IMR-90 (cell line): ENCODE measurements at regions not wholly inside any gene's neighbourhood (a gene's known extent, or its start where the extent isn't known, plus 50 kb on each side); places are given as distances from the start of the nearest gene placed in this dataset.

ENCODE experiments used
- ATAC-seq: fragments of 200-7000 bp; cut with Tn5 transposase; 2 replicates; pipeline ENCODE4 v1.9.1; 2020; ENCODE audit warnings: low read depth, mild to moderate bottlenecking, moderate library complexity
- BruUV-seq: library from RNA; stranded (reverse); fragments of 400-500 nt; replicated peaks from 2 replicates; lab custom pipeline; 2021; lab: Mats Ljungman, UMichigan
- CTCF ChIA-PET: fragments of 300-600 bp; formaldehyde crosslinking; extraction: SDS; loops from one replicate; lab custom pipeline; 2021; ENCODE audit warnings: antibody characterized with exemption; lab: Yijun Ruan, JAX
- POLR2A ChIA-PET: fragments of 300-600 bp; sonication (Branson Sonifier 250); formaldehyde crosslinking; loops from one replicate; lab custom pipeline; 2022; ENCODE audit warnings: antibody characterized with exemption; ENCODE audit not compliant: unreplicated experiment; lab: Charles Lee
- DNase-seq: peaks from one replicate; pipeline ENCODE4 v3.0.0; 2013
- H2AFZ ChIP-seq: replicated peaks from 2 replicates; pipeline ENCODE3; 2013; ENCODE audit warnings: low read length, mild to moderate bottlenecking; ENCODE audit not compliant: poor library complexity
- H2AK5ac ChIP-seq: 2 replicates; pipeline ENCODE4 v1.6.1; 2013; ENCODE audit warnings: low read depth, low read length, inconsistent platforms
- H2AK9ac ChIP-seq: replicated peaks from 2 replicates; pipeline ENCODE3; 2013; ENCODE audit warnings: mild to moderate bottlenecking, low read depth, low read length, moderate library complexity; ENCODE audit not compliant: poor library complexity
- H2BK120ac ChIP-seq: 2 replicates; pipeline ENCODE4 v1.6.1; 2013; ENCODE audit warnings: low read depth, low read length, inconsistent platforms
- H2BK15ac ChIP-seq: 3 replicates; pipeline ENCODE4 v1.6.1; 2013; ENCODE audit warnings: low read depth, low read length, inconsistent platforms
- H2BK20ac ChIP-seq: 2 replicates; pipeline ENCODE4 v1.6.1; 2013; ENCODE audit warnings: low read depth, mild to moderate bottlenecking, inconsistent platforms, low read length, moderate library complexity
- H2BK5ac ChIP-seq: 2 replicates; pipeline ENCODE4 v1.6.1; 2013; ENCODE audit warnings: mild to moderate bottlenecking, low read depth, low read length, inconsistent platforms; ENCODE audit not compliant: poor library complexity, severe bottlenecking
- H3K14ac ChIP-seq: replicated peaks from 2 replicates; pipeline ENCODE4 v1.6.1; 2013; ENCODE audit warnings: low read depth, low read length, inconsistent platforms
- H3K18ac ChIP-seq: 2 replicates; pipeline ENCODE4 v1.6.1; 2013; ENCODE audit warnings: low read depth, low read length, control low read depth
- H3K23ac ChIP-seq: 2 replicates; pipeline ENCODE4 v1.6.1; 2013; ENCODE audit warnings: low read depth, low read length, inconsistent platforms
- H3K27ac ChIP-seq: 2 replicates; pipeline ENCODE4 v1.5.1; 2013; ENCODE audit warnings: mild to moderate bottlenecking, control low read depth, low read length; ENCODE audit not compliant: insufficient read depth
- H3K27me3 ChIP-seq: 2 replicates; pipeline ENCODE4 v1.6.1; 2013; ENCODE audit warnings: low read length; ENCODE audit not compliant: control insufficient read depth, insufficient read depth
- H3K36me3 ChIP-seq: 2 replicates; pipeline ENCODE4 v1.6.1; 2013; ENCODE audit warnings: low read length, mixed read lengths; ENCODE audit not compliant: control insufficient read depth, insufficient read depth
- H3K4ac ChIP-seq: 2 replicates; pipeline ENCODE4 v1.6.1; 2013; ENCODE audit warnings: low read depth, low read length, inconsistent platforms
- H3K4me1 ChIP-seq: 2 replicates; pipeline ENCODE4 v1.6.1; 2013; ENCODE audit warnings: low read length, mixed read lengths; ENCODE audit not compliant: control insufficient read depth, insufficient read depth
- H3K4me2 ChIP-seq: 2 replicates; pipeline ENCODE4 v1.6.1; 2013; ENCODE audit warnings: low read depth, mild to moderate bottlenecking, control low read depth, low read length, moderate library complexity
- H3K4me3 ChIP-seq: 2 replicates; pipeline ENCODE4 v1.5.1; 2013; ENCODE audit warnings: low read depth, mild to moderate bottlenecking, control low read depth, low read length, moderate library complexity; ENCODE audit not compliant: insufficient read depth
- H3K56ac ChIP-seq: 2 replicates; pipeline ENCODE4 v1.6.1; 2013; ENCODE audit warnings: low read length, inconsistent platforms; ENCODE audit not compliant: insufficient read depth; ENCODE audit errors: extremely low read depth
- H3K79me1 ChIP-seq, 2 experiments: 2 replicates each; pipeline ENCODE4 v1.6.1; 2013; ENCODE audit warnings: low read length in 2 of 2, inconsistent platforms in 1 of 2, low read depth in 1 of 2
- H3K9ac ChIP-seq: 2 replicates; pipeline ENCODE4 v1.6.1; 2013; ENCODE audit warnings: low read depth, low read length, control low read depth
- H3K9me1 ChIP-seq: 2 replicates; pipeline ENCODE4 v1.6.1; 2013; ENCODE audit warnings: low read length, inconsistent platforms; ENCODE audit not compliant: insufficient read depth
- H3K9me3 ChIP-seq: 2 replicates; pipeline ENCODE4 v1.6.1; 2013; ENCODE audit warnings: low read length; ENCODE audit not compliant: control insufficient read depth, insufficient read depth
- H4K20me1 ChIP-seq: 2 replicates; pipeline ENCODE4 v1.6.1; 2013; ENCODE audit warnings: low read length, inconsistent platforms; ENCODE audit not compliant: insufficient read depth
- H4K5ac ChIP-seq: 2 replicates; pipeline ENCODE4 v1.6.1; 2013; ENCODE audit warnings: mild to moderate bottlenecking, low read depth, low read length, control low read depth
- H4K8ac ChIP-seq, 2 experiments: 2 replicates each; pipeline ENCODE4 v1.6.1; 2013; ENCODE audit warnings: low read depth in 2 of 2, low read length in 2 of 2, control low read depth in 1 of 2, inconsistent platforms in 1 of 2
- H4K91ac ChIP-seq: 2 replicates; pipeline ENCODE4 v1.6.1; 2013; ENCODE audit warnings: low read depth, low read length, inconsistent platforms; ENCODE audit not compliant: insufficient read depth
- BHLHE40 ChIP-seq: fragments of 150-350 bp; IDR thresholded peaks from 2 replicates; pipeline ENCODE4 v1.6.1; 2016; ENCODE audit warnings: mild to moderate bottlenecking, low read depth, low read length
- CEBPB ChIP-seq: IDR thresholded peaks from 2 replicates; pipeline ENCODE4 v1.6.1; 2012; ENCODE audit warnings: low read depth, low read length, improper control_type of control experiment
- ELK1 ChIP-seq: fragments of 150-350 bp; IDR thresholded peaks from 2 replicates; pipeline ENCODE4 v1.6.1; 2016; ENCODE audit warnings: low read depth, mild to moderate bottlenecking, low read length, moderate library complexity, borderline replicate concordance
- FOS ChIP-seq: fragments of 150-350 bp; IDR thresholded peaks from 2 replicates; pipeline ENCODE4 v1.6.1; 2016; ENCODE audit warnings: low read depth, low read length
- MAFK ChIP-seq: IDR thresholded peaks from 2 replicates; pipeline ENCODE4 v1.6.1; 2012; ENCODE audit warnings: low read depth, low read length, improper control_type of control experiment
- MAZ ChIP-seq: IDR thresholded peaks from 2 replicates; pipeline ENCODE4 v1.6.1; 2012; ENCODE audit warnings: low read depth, mild to moderate bottlenecking, low read length, improper control_type of control experiment, moderate library complexity, borderline replicate concordance
- MXI1 ChIP-seq: IDR thresholded peaks from 2 replicates; pipeline ENCODE4 v1.6.1; 2012; ENCODE audit warnings: low read depth, mild to moderate bottlenecking, low read length, moderate library complexity, borderline replicate concordance
- NFE2L2 ChIP-seq: fragments of 150-350 bp; IDR thresholded peaks from 2 replicates; pipeline ENCODE4 v1.6.1; 2016; ENCODE audit warnings: low read depth, mild to moderate bottlenecking, low read length
- RAD21 ChIP-seq: IDR thresholded peaks from 2 replicates; pipeline ENCODE4 v1.6.1; 2012; ENCODE audit warnings: low read length, improper control_type of control experiment
- RFX5 ChIP-seq: IDR thresholded peaks from 2 replicates; pipeline ENCODE4 v1.8.0; 2012; ENCODE audit warnings: low read depth, mild to moderate bottlenecking, low read length, moderate library complexity
- SMC3 ChIP-seq: fragments of 150-350 bp; IDR thresholded peaks from 2 replicates; pipeline ENCODE4 v1.6.1; 2016; ENCODE audit warnings: low read depth, mild to moderate bottlenecking, antibody characterized with exemption, low read length, moderate library complexity
- dilution Hi-C: fragments of 300-500 bp; cut with HindIII; formaldehyde crosslinking; loops from one replicate; pipeline ENCODE4 v1.14.3; 2018; ENCODE audit warnings: low sequenced_read_pairs; ENCODE audit not compliant: unreplicated experiment
- in situ Hi-C: fragments of 300-500 bp; cut with MboI; formaldehyde crosslinking; loops from 3 replicates; pipeline ENCODE4 v1.14.3; 2019; ENCODE audit warnings: low sequenced_read_pairs, inconsistent platforms, mixed read lengths
- intact Hi-C: fragments of 100-400 bp; cut with micrococcal nuclease; formaldehyde crosslinking; loops from 2 replicates; pipeline ENCODE4 v1.10.0; 2022
- TF ChIP-seq, protein P1 (sequence below): fragments of 150-350 bp; IDR thresholded peaks from 2 replicates; pipeline ENCODE4 v1.6.1; 2017; ENCODE audit warnings: mild to moderate bottlenecking, antibody characterized with exemption, low read length, low read depth

- H3K23ac ChIP-seq = no peak overlapping the region
- POLR2A ChIA-PET = no interaction called here
- H3K18ac ChIP-seq = no peak overlapping the region
- DNase-seq (no peak), ATAC-seq (no peak)
- H3K27me3 ChIP-seq = no peaks in the 10 kb centered on the region
- no peak overlapping the region for H3K56ac ChIP-seq
- H3K4me2 ChIP-seq = no peak overlapping the region
- H4K8ac ChIP-seq = no peak overlapping the region
- no peak overlapping the region for H3K4me3 ChIP-seq
- no peak overlapping the region for H2BK120ac ChIP-seq
- H3K9ac ChIP-seq = no peak overlapping the region
- no peaks in the 10 kb centered on the region for H4K20me1 ChIP-seq
- in situ Hi-C loops (no loop called here), dilution Hi-C loops (no loop called here), intact Hi-C loops (no loop called here)
- no peaks in the 10 kb centered on the region for H3K79me1 ChIP-seq
- H2AFZ ChIP-seq = no peak overlapping the region
- H3K14ac ChIP-seq = no peak overlapping the region
- H3K4me1 ChIP-seq = no peaks in the 10 kb centered on the region
- H3K9me1 ChIP-seq = no peaks in the 10 kb centered on the region
- CTCF ChIA-PET = no interaction called here
- no peak overlapping the region for H2BK15ac ChIP-seq
- no peak overlapping the region for H2BK5ac ChIP-seq
- TF ChIP-seq NFE2L2 (no peak), ELK1 (no peak), RAD21 (no peak), MAZ (no peak), MAFK (no peak), FOS (no peak), SMC3 (no peak), CEBPB (no peak), MXI1 (no peak), RFX5 (no peak), BHLHE40 (no peak)
- TF ChIP-seq, protein P1, sequence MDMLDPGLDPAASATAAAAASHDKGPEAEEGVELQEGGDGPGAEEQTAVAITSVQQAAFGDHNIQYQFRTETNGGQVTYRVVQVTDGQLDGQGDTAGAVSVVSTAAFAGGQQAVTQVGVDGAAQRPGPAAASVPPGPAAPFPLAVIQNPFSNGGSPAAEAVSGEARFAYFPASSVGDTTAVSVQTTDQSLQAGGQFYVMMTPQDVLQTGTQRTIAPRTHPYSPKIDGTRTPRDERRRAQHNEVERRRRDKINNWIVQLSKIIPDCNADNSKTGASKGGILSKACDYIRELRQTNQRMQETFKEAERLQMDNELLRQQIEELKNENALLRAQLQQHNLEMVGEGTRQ = no peak
- no peak overlapping the region for H3K4ac ChIP-seq
- no TSS peak for BruUV-seq
- H2AK5ac ChIP-seq = no peak overlapping the region
- H3K27ac ChIP-seq = no peak overlapping the region
- H2AK9ac ChIP-seq = no peak overlapping the region
- H4K91ac ChIP-seq = no peak overlapping the region
- no peaks in the 10 kb centered on the region for H3K36me3 ChIP-seq
- H4K5ac ChIP-seq = no peak overlapping the region
- H2BK20ac ChIP-seq = no peak overlapping the region
- no peaks in the 10 kb centered on the region for H3K9me3 ChIP-seq
Measured at GRCh38 chrX:117570160-117570559, 546.5 kb downstream of the KLHL13 start.
